ENCODE measurements at regions not wholly inside any gene's neighbourhood (a gene's known extent, or its start where the extent isn't known, plus 50 kb on each side); places are given as distances from the start of the nearest gene placed in this dataset.
A peak's percentile ranks its signal among the peaks of the same experiment; 100 is the strongest.

DNA sequence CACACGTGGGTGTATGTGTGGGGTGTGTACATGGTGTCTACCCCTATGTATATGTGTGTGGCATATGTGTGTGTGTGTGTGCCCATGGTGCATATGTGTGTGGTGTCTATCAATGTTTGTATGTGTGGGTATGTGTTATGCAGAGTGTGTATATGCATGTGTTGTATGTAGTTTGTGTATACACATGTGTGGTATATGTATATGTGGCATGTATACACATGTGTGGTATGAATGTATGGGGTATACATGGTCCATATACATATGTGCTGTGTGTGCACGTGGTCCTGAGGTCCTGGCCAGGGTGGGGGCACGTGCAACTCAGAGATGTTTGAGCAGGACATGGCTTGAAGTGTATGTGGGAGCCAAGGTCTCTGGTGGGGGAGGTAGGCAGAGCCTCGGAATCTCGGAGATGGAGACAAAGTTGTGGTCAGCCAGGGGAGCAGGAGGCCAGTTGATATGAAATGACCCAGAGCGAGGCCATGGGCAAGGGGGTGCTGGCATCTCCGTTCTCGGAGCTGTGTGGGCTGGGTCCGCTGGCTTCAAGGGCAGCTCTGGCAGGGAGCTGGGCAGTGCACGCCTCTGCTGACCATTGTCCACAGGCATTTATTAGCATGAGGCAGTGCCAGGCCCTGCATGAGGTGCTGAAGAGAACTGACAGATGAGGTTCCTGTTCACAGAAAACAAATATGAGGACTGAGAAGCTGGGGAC lies 276.2 kb upstream of the CHD6 start:
- no peaks in the 10 kb centered on the region for H3K9me3 ChIP-seq
- no peak overlapping the region for H3K4me3 ChIP-seq
- 67 to 75% methylated on average over 10 of the region's 10 CpGs for WGBS, 2 donors
- H3K4me1 ChIP-seq = no peaks in the 10 kb centered on the region
- DNase-seq = no peak
- intact Hi-C loops (cut with DNase I; ENCODE audit: low total_unique reads) = no loop called here
- no peaks in the 10 kb centered on the region for H3K36me3 ChIP-seq (ENCODE audit: low read depth, missing control alignments)
- H3K27ac ChIP-seq = no peak overlapping the region
- no peak for TF ChIP-seq POLR2A (IDR thresholded peaks at IDR 0.05)
- TF ChIP-seq, protein P1, sequence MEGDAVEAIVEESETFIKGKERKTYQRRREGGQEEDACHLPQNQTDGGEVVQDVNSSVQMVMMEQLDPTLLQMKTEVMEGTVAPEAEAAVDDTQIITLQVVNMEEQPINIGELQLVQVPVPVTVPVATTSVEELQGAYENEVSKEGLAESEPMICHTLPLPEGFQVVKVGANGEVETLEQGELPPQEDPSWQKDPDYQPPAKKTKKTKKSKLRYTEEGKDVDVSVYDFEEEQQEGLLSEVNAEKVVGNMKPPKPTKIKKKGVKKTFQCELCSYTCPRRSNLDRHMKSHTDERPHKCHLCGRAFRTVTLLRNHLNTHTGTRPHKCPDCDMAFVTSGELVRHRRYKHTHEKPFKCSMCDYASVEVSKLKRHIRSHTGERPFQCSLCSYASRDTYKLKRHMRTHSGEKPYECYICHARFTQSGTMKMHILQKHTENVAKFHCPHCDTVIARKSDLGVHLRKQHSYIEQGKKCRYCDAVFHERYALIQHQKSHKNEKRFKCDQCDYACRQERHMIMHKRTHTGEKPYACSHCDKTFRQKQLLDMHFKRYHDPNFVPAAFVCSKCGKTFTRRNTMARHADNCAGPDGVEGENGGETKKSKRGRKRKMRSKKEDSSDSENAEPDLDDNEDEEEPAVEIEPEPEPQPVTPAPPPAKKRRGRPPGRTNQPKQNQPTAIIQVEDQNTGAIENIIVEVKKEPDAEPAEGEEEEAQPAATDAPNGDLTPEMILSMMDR (IDR thresholded peaks at IDR 0.05) = no peak
- H3K27me3 ChIP-seq = no peaks in the 10 kb centered on the region

DNA sequence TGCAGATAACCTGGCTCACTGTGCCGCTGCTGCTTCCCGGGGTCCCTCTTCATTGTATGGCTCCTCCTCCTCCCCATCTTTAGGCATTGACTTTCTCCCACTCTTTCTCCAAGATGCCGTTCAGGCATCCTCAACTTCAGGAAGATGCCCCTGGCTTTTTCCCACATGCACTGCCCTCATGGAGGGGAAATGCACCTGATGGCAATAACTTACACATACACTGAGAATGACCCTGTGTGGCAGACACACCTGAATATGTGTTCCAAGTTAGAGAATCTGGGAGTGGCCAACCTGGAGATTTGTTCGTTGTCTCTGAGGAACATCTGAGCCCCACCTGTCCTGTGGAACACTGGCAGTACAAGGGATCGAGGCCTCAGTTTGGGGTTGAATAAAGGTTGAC lies 273.9 kb upstream of the CHD6 start:
- WGBS, 2 donors = 89 to 93% methylated on average over 5 of the region's 5 CpGs
- Histone ChIP-seq H3K27ac (no peak overlapping the region), H3K4me3 (no peak overlapping the region), H3K36me3 (ENCODE audit: low read depth, missing control alignments) (no peaks in the 10 kb centered on the region), H3K4me1 (no peaks in the 10 kb centered on the region), H3K9me3 (no peaks in the 10 kb centered on the region), H3K27me3 (no peaks in the 10 kb centered on the region)
- no peak for TF ChIP-seq POLR2A (IDR thresholded peaks at IDR 0.05)
- TF ChIP-seq, protein P1 (IDR thresholded peaks at IDR 0.05) = no peak
- intact Hi-C loops (cut with DNase I; ENCODE audit: low total_unique reads) = no loop called here
- DNase-seq = no peak

DNA sequence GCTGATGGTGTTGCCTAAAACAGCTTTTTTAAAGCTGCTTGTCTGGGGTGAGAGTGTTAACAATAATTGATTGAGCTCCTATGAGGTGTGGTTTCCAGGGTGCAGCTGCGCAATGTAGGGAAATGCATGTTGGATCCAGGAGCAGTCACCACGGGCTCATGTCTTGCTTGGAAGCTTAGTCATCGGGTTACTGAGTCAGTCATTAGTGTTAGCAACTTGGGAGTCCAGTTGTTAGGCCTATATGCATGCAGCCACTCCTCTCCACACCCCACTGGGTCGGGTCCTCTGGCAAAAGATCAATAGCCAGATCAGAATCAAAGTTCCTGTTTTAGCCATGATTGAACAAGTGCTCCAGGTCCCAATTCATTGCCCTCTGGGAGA lies 271.7 kb upstream of the CHD6 start:
- intact Hi-C loops (cut with DNase I; ENCODE audit: low total_unique reads) = no loop called here
- no peak overlapping the region for H3K4me3 ChIP-seq
- H3K27me3 ChIP-seq = no peaks in the 10 kb centered on the region
- no peak overlapping the region for H3K27ac ChIP-seq
- no peaks in the 10 kb centered on the region for H3K36me3 ChIP-seq (ENCODE audit: low read depth, missing control alignments)
- H3K4me1 ChIP-seq = no peaks in the 10 kb centered on the region
- no peak for DNase-seq
- 53 to 63% methylated on average over 4 of the region's 4 CpGs for WGBS, 2 donors
- TF ChIP-seq POLR2A (IDR thresholded peaks at IDR 0.05) = no peak
- TF ChIP-seq, protein P1 (IDR thresholded peaks at IDR 0.05) = no peak
- H3K9me3 ChIP-seq = no peaks in the 10 kb centered on the region

DNA sequence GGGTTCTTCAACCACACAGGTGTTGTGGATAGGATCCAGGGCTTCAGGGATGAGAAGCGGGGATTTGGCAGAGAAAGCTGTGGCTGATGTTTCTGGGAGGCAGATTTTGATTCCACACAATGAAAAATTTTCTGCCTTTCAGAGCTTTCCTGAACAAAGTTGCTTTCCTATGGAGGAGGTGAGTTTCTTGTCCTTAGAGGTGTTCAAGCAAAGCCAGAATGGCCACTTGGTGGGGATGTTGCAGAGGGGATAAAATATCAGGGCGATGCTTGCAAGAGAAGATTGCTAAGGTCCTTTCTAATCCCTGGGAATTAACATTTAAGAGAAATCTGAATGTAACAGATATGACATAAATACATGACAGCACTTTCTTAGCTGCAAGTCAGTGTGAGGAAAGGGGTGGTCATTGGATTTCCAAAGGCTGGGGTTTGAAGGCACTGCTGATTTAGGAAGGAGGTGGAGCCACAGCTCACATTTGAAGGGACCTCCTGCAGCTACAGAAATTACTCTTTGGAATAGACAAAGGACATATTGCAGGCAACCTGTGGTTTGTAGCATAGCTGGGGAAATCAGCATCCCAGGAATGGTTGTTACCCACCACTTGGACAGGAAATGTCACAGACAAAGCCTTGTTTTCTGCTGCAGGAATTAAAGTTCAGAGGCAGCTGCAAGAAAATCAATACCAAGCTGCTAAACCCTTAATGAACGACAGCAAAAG lies 271.1 kb upstream of the CHD6 start:
- intact Hi-C loops (cut with DNase I; ENCODE audit: low total_unique reads) = no loop called here
- H3K27ac ChIP-seq = no peak overlapping the region
- no peak for TF ChIP-seq POLR2A (IDR thresholded peaks at IDR 0.05)
- TF ChIP-seq, protein P1 (IDR thresholded peaks at IDR 0.05) = no peak
- H3K4me1 ChIP-seq = no peaks in the 10 kb centered on the region
- H3K27me3 ChIP-seq = no peaks in the 10 kb centered on the region
- peak; percentile 22 for DNase-seq
- no peaks in the 10 kb centered on the region for H3K36me3 ChIP-seq (ENCODE audit: low read depth, missing control alignments)
- no peaks in the 10 kb centered on the region for H3K9me3 ChIP-seq
- H3K4me3 ChIP-seq = no peak overlapping the region
- 76 to 79% methylated on average over 3 of the region's 3 CpGs for WGBS, 2 donors

Data from testis (tissue), 2 donors.